DND-41 (cell line): ENCODE measurements at regions not wholly inside any gene's neighbourhood (a gene's known extent, or its start where the extent isn't known, plus 50 kb on each side); places are given as distances from the start of the nearest gene placed in this dataset.

Experiments
- ATAC-seq: fragments of 200-7000 bp; cut with Tn5 transposase; 3 replicates; pipeline ENCODE4 v1.9.1; 2021; ENCODE audit warnings: low read depth; ENCODE audit not compliant: insufficient read depth
- DNase-seq: peaks from one replicate; pipeline ENCODE4 v3.0.0-alpha.2; 2020
- H2AFZ ChIP-seq: 2 replicates; pipeline ENCODE4 v1.6.0; 2012; ENCODE audit warnings: low read depth, low read length
- H3K27ac ChIP-seq: 2 replicates; pipeline ENCODE4 v1.5.1; 2012; ENCODE audit warnings: low read length, inconsistent platforms
- H3K27me3 ChIP-seq: fragments of 200-600 bp; sonication (generic); 2 replicates; pipeline ENCODE4 v1.6.0; 2012; ENCODE audit warnings: low read length, mild to moderate bottlenecking, inconsistent platforms; ENCODE audit not compliant: insufficient read depth, poor library complexity
- H3K36me3 ChIP-seq: 2 replicates; pipeline ENCODE4 v1.5.1; 2012; ENCODE audit warnings: low read length, inconsistent platforms; ENCODE audit not compliant: insufficient read depth
- H3K4me1 ChIP-seq: 2 replicates; pipeline ENCODE4 v1.5.1; 2012; ENCODE audit warnings: mild to moderate bottlenecking, low read length; ENCODE audit not compliant: insufficient read depth
- H3K4me2 ChIP-seq: 2 replicates; pipeline ENCODE4 v1.6.0; 2012; ENCODE audit warnings: mild to moderate bottlenecking, moderate library complexity, low read length, inconsistent platforms; ENCODE audit not compliant: insufficient read depth
- H3K4me3 ChIP-seq, 2 experiments: fragments of 200-600 bp in 1 of 2; shearing (Covaris generic) in 1 of 2; 2 replicates each; pipeline ENCODE4 v1.5.1; 2012 to 2016; ENCODE audit warnings: inconsistent platforms in 2 of 2, low read length in 2 of 2, mild to moderate bottlenecking in 2 of 2, low read depth in 1 of 2, moderate library complexity in 1 of 2
- H3K79me2 ChIP-seq: 2 replicates; pipeline ENCODE4 v1.6.0; 2012; ENCODE audit warnings: low read length, inconsistent platforms; ENCODE audit not compliant: insufficient read depth
- H3K9ac ChIP-seq: 2 replicates; pipeline ENCODE4 v1.6.0; 2012; ENCODE audit warnings: low read depth, mild to moderate bottlenecking, inconsistent platforms, low read length, moderate library complexity
- H3K9me3 ChIP-seq: 2 replicates; pipeline ENCODE4 v1.5.1; 2012; ENCODE audit warnings: low read length, moderate library complexity, mild to moderate bottlenecking, inconsistent platforms; ENCODE audit not compliant: insufficient read depth, severe bottlenecking
- H4K20me1 ChIP-seq: 2 replicates; pipeline ENCODE4 v1.6.0; 2012; ENCODE audit warnings: low read length; ENCODE audit not compliant: insufficient read depth
- CTCF ChIP-seq: IDR thresholded peaks from 2 replicates; pipeline ENCODE4 v1.5.1; 2012; ENCODE audit warnings: borderline replicate concordance, low read length, moderate library complexity, mild to moderate bottlenecking; ENCODE audit not compliant: poor library complexity, severe bottlenecking; ENCODE audit errors: extremely low read depth
- EZH2 ChIP-seq: IDR thresholded peaks from 3 replicates; pipeline ENCODE4 v1.6.1; 2012; ENCODE audit warnings: borderline replicate concordance, low read depth, mild to moderate bottlenecking, moderate library complexity, low read length, inconsistent platforms; ENCODE audit not compliant: severe bottlenecking

DNA sequence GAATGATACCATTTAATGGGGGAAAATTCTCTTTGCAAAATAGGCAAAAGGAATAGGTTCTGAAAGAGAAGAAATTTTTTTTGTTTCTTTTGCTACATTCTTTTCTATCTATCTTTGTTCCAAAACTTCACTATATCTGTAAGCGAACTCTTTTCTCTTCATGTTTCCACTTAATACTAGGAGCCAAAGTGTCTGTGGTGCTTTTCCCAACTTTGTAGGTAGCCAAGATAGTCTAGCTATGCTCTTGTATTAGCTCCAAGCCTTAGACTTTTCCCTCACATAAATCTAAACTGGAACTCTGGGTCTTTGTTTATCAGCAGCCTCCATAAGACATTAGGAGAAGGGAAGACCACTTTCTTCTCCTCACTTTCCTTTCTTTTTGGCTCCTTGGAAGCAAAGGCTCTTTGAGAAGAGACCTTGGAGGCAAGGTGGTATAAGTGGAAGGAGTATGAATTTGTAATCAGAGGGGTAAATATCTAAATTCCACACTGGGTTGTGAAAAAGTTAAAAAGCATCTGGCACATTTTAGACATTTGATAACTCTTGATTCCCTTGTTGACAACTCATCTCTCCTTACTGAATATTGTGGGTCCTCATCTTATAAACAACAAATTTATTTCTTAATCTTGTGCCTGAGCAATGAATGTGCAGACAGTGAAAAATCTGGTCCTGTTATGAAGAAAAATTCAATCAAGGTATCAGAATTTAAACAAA lies 130.0 kb downstream of the EHF start:
- Histone ChIP-seq H3K9ac (no peak overlapping the region), H3K36me3 (no peaks in the 10 kb centered on the region), H4K20me1 (no peaks in the 10 kb centered on the region), H2AFZ (no peak overlapping the region), H3K4me1 (no peaks in the 10 kb centered on the region), H3K27me3 (peaks cover 11% of the 10 kb centered on the region), H3K9me3 (no peaks in the 10 kb centered on the region), H3K79me2 (no peaks in the 10 kb centered on the region), H3K4me3 (no peak overlapping the region), H3K27ac (no peak overlapping the region), H3K4me2 (no peak overlapping the region)
- ATAC-seq (no peak), DNase-seq (no peak)
- TF ChIP-seq CTCF (no peak), EZH2 (no peak)

- Histone ChIP-seq H3K4me1 (no peaks in the 10 kb centered on the region), H3K9me3 (no peaks in the 10 kb centered on the region), H2AFZ (no peak overlapping the region), H3K36me3 (no peaks in the 10 kb centered on the region), H3K9ac (no peak overlapping the region), H3K4me3 (no peak overlapping the region), H4K20me1 (no peaks in the 10 kb centered on the region), H3K27me3 (peaks cover 11% of the 10 kb centered on the region), H3K79me2 (no peaks in the 10 kb centered on the region), H3K27ac (no peak overlapping the region), H3K4me2 (no peak overlapping the region)
- TF ChIP-seq EZH2 (no peak), CTCF (no peak)
- ATAC-seq, result no peak
- no peak for DNase-seq
These were observed 129.1 kb downstream of the EHF start for GRCh38 chr11:34749666-34750659.

DNA sequence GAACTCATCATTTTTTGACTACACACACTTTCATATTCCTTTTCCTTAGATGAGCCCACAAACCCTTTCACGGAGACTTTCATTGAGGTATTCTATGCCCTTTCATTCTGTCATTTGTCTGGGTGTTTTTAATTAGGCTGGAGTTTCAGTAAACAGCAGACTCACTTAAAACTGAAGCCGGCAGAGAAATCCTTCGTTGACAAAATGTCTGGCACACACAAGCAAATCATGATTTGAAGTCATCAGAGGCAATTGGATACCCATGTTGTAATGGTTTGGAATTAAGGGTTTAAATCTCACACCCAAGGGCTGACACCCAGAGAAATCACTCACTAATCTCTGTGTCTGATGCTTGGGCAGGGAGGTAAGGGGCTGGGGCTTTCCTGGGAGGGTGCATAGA lies 127.1 kb downstream of the EHF start:
- Histone ChIP-seq H3K4me1 (no peaks in the 10 kb centered on the region), H3K9me3 (no peaks in the 10 kb centered on the region), H4K20me1 (no peaks in the 10 kb centered on the region; the same call in 1 of the 2 replicates), H3K9ac (no peak overlapping the region), H3K27ac (no peak overlapping the region), H2AFZ (no peak overlapping the region), H3K79me2 (no peaks in the 10 kb centered on the region), H3K27me3 (peaks cover 11% of the 10 kb centered on the region), H3K36me3 (no peaks in the 10 kb centered on the region), H3K4me3 (no peak overlapping the region), H3K4me2 (no peak overlapping the region)
- TF ChIP-seq CTCF (no peak), EZH2 (no peak)
- DNase-seq (no peak), ATAC-seq (no peak)
